Karpas-422 (cell line): ENCODE measurements at regions not wholly inside any gene's neighbourhood (a gene's known extent, or its start where the extent isn't known, plus 50 kb on each side); places are given as distances from the start of the nearest gene placed in this dataset.

Source experiments
- DNase-seq: peaks from one replicate; pipeline ENCODE4 v3.0.0-alpha.2; 2015
- H2AFZ ChIP-seq: fragments of 200-600 bp; sonication (generic); 2 replicates; pipeline ENCODE4 v1.6.1; 2014; ENCODE audit warnings: antibody characterized with exemption, low read length, mixed read lengths
- H3K27ac ChIP-seq: fragments of 200-600 bp; sonication (generic); 2 replicates; pipeline ENCODE4 v1.5.1; 2014; ENCODE audit warnings: mild to moderate bottlenecking, low read length, moderate library complexity
- H3K27me3 ChIP-seq: fragments of 200-600 bp; sonication (generic); 2 replicates; pipeline ENCODE4 v1.6.1; 2014; ENCODE audit warnings: low read length, mixed read lengths
- H3K36me3 ChIP-seq: fragments of 200-600 bp; sonication (generic); 2 replicates; pipeline ENCODE4 v1.6.1; 2014; ENCODE audit warnings: low read length, mixed read lengths; ENCODE audit not compliant: insufficient read depth
- H3K4me1 ChIP-seq: fragments of 200-600 bp; sonication (generic); 2 replicates; pipeline ENCODE4 v1.6.1; 2014; ENCODE audit warnings: mild to moderate bottlenecking, low read length, mixed read lengths
- H3K4me2 ChIP-seq: fragments of 200-600 bp; sonication (generic); 2 replicates; pipeline ENCODE4 v1.6.1; 2014; ENCODE audit warnings: low read length, low read depth, mild to moderate bottlenecking; ENCODE audit not compliant: poor library complexity, severe bottlenecking
- H3K4me3 ChIP-seq: fragments of 200-600 bp; sonication (generic); 2 replicates; pipeline ENCODE4 v1.5.1; 2014; ENCODE audit warnings: mild to moderate bottlenecking, antibody characterized with exemption, low read length, mixed read lengths
- H3K79me2 ChIP-seq: fragments of 200-600 bp; sonication (generic); 2 replicates; pipeline ENCODE4 v1.6.1; 2014; ENCODE audit warnings: mild to moderate bottlenecking, low read length, mixed read lengths
- H3K9ac ChIP-seq: fragments of 200-600 bp; sonication (generic); 2 replicates; pipeline ENCODE4 v1.6.0; 2014; ENCODE audit warnings: low read length
- H3K9me2 ChIP-seq: fragments of 200-600 bp; sonication (generic), shearing (Covaris generic); replicated peaks from 2 replicates; pipeline ENCODE4 v1.6.0; 2014; ENCODE audit warnings: mild to moderate bottlenecking, low read length, moderate library complexity; ENCODE audit not compliant: insufficient read depth
- H3K9me3 ChIP-seq: fragments of 300-700, 200-600 bp; sonication (generic); 2 replicates; pipeline ENCODE4 v1.6.1; 2014; ENCODE audit warnings: low read length, mixed read lengths
- H4K20me1 ChIP-seq: fragments of 200-600 bp; sonication (generic); 2 replicates; pipeline ENCODE4 v1.6.1; 2014; ENCODE audit warnings: mild to moderate bottlenecking, antibody characterized with exemption, low read length, low read depth; ENCODE audit not compliant: insufficient read depth

DNA sequence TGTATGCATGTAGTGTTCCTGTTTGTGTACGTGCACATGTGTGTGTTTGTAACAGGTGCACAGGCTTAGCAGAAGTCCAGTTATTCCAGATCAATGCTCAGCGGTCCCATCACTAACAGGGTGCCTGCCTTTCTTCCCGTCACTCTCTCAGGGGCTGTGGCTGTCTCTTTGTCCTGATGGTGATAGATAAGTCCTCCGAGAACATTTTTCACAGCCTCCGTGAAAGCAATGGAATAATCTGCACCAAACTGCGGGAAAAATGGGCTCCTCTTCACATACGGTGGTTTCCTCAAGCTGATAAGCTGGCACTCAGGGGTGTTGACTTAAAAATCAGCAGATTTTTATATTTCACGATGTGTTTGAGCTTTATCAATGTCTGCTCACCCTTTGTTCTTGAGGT, 342.3 kb downstream of the TMEM114 start:
- Histone ChIP-seq H3K9ac (no peak overlapping the region), H3K9me3 (peaks cover 3% of the 10 kb centered on the region), H2AFZ (no peak overlapping the region), H3K4me3 (no peak overlapping the region), H3K9me2 (no peaks in the 10 kb centered on the region), H3K4me1 (no peaks in the 10 kb centered on the region), H3K27ac (no peak overlapping the region), H3K36me3 (no peaks in the 10 kb centered on the region), H3K4me2 (no peak overlapping the region), H3K27me3 (no peaks in the 10 kb centered on the region), H4K20me1 (no peaks in the 10 kb centered on the region), H3K79me2 (no peaks in the 10 kb centered on the region)
- no peak for DNase-seq

DNA sequence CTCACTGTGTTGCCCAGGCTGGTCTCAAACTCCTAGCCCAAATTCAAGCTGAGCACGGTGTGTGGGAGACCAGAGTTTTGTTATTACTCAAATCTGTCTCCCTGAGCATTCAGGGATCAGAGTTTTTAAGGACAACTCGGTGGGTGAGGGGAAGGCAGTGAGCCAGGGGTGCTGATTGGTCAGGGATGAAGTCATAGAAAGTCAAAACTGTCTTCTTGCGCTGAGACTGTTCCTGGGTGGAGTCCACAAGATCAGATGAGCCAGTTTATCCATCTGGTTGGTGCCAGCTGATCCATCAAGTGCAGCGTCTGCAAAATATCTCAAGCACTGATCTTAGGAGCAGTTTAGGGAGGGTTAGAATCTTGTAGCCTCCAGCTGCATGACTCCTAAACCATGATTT, 346.3 kb downstream of the TMEM114 start:
- H3K9me3 ChIP-seq: peaks cover 3% of the 10 kb centered on the region
- H3K27me3 ChIP-seq: no peaks in the 10 kb centered on the region
- H3K4me1 ChIP-seq: no peaks in the 10 kb centered on the region
- no peak overlapping the region for H2AFZ ChIP-seq
- H3K4me2 ChIP-seq: no peak overlapping the region
- no peaks in the 10 kb centered on the region for H3K79me2 ChIP-seq
- no peaks in the 10 kb centered on the region for H3K36me3 ChIP-seq
- DNase-seq: no peak
- H3K9me2 ChIP-seq: no peaks in the 10 kb centered on the region
- H4K20me1 ChIP-seq: no peaks in the 10 kb centered on the region
- H3K9ac ChIP-seq: no peak overlapping the region
- no peak overlapping the region for H3K27ac ChIP-seq
- H3K4me3 ChIP-seq: no peak overlapping the region

DNA sequence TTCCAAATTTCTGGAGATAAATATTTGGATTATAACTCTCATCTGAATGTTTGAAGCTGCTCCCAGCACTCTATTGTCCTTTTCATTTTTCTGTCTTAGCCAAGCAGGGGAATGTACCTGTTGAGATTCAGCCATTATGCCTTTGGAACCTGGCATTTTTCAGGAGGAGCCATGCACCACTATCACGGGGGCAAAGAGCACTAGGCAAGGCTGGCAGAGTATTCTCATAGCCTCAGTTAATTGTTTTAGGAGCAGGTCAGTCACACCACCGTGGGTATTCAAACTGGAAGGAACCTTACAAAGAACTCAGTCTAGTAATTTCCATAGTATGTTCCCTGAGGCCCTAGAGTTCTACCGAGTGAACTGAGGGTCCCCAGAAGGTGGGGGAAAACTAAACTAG, 348.9 kb downstream of the TMEM114 start:
- Histone ChIP-seq H3K9me3 (peaks cover 3% of the 10 kb centered on the region), H3K4me3 (no peak overlapping the region), H4K20me1 (no peaks in the 10 kb centered on the region), H3K79me2 (no peaks in the 10 kb centered on the region), H3K27ac (no peak overlapping the region), H3K9me2 (no peaks in the 10 kb centered on the region), H3K4me1 (no peaks in the 10 kb centered on the region), H3K27me3 (no peaks in the 10 kb centered on the region), H2AFZ (no peak overlapping the region), H3K9ac (no peak overlapping the region), H3K4me2 (no peak overlapping the region), H3K36me3 (no peaks in the 10 kb centered on the region)
- no peak for DNase-seq

GRCh38 chr16:8239443-8239842, 350.9 kb downstream of the TMEM114 start:
- H2AFZ ChIP-seq: no peak overlapping the region
- H3K36me3 ChIP-seq: no peaks in the 10 kb centered on the region
- no peak overlapping the region for H3K4me3 ChIP-seq
- DNase-seq: no peak
- H3K27ac ChIP-seq: no peak overlapping the region
- H3K4me1 ChIP-seq: no peaks in the 10 kb centered on the region
- H3K4me2 ChIP-seq: no peak overlapping the region
- H3K79me2 ChIP-seq: no peaks in the 10 kb centered on the region
- no peaks in the 10 kb centered on the region for H4K20me1 ChIP-seq
- no peaks in the 10 kb centered on the region for H3K9me3 ChIP-seq
- H3K27me3 ChIP-seq: no peaks in the 10 kb centered on the region
- no peaks in the 10 kb centered on the region for H3K9me2 ChIP-seq
- no peak overlapping the region for H3K9ac ChIP-seq

GRCh38 chr16:8237452-8237851, 352.9 kb downstream of the TMEM114 start:
- Histone ChIP-seq H3K36me3 (no peaks in the 10 kb centered on the region), H2AFZ (no peak overlapping the region), H3K9ac (no peak overlapping the region), H3K79me2 (no peaks in the 10 kb centered on the region), H4K20me1 (no peaks in the 10 kb centered on the region), H3K4me2 (no peak overlapping the region), H3K9me2 (no peaks in the 10 kb centered on the region), H3K27ac (no peak overlapping the region), H3K4me3 (no peak overlapping the region), H3K27me3 (no peaks in the 10 kb centered on the region), H3K4me1 (no peaks in the 10 kb centered on the region), H3K9me3 (no peaks in the 10 kb centered on the region)
- DNase-seq: no peak

GRCh38 chr16:8236816-8237215, 353.5 kb downstream of the TMEM114 start:
- Histone ChIP-seq H3K27ac (no peak overlapping the region), H3K79me2 (no peaks in the 10 kb centered on the region), H3K27me3 (no peaks in the 10 kb centered on the region)

GRCh38 chr16:8230497-8230896, 359.8 kb downstream of the TMEM114 start:
- H3K4me2 ChIP-seq: no peak overlapping the region
- no peak for DNase-seq

More at GRCh38 chr16:8236816-8237215, 353.5 kb downstream of the TMEM114 start:
- Histone ChIP-seq H4K20me1 (no peaks in the 10 kb centered on the region), H3K9me2 (no peaks in the 10 kb centered on the region), H3K9me3 (no peaks in the 10 kb centered on the region), H3K4me3 (no peak overlapping the region), H2AFZ (no peak overlapping the region), H3K36me3 (no peaks in the 10 kb centered on the region), H3K9ac (no peak overlapping the region), H3K4me2 (no peak overlapping the region), H3K4me1 (no peaks in the 10 kb centered on the region)
- DNase-seq: no peak

DNA sequence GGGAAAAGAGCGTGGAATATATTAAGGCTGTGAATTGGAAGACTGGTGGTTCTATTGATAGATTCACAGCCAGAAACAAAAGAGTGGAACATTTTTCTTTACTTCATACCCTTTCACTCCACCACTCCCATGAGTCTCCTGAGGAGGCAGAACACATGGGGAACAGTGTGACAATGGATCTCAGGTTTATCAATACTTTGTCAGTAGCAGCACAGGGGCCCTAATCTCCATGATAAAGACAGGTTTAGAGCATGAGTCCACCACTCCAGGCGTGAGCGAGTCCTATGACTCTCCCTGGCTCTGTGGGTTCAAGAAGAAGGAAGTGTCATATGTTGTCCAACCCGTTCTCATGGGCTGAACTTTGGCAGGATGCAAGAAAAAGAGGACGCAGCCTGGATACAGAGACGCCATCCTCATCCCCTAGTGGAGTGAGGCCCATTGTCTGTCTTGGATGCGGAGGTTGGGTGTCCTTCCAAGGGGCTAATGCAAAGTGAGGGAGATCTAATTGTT, 361.2 kb downstream of the TMEM114 start:
- no peak overlapping the region for H2AFZ ChIP-seq
- no peak overlapping the region for H3K9ac ChIP-seq
- H3K4me1 ChIP-seq: no peaks in the 10 kb centered on the region
- no peak overlapping the region for H3K27ac ChIP-seq
- DNase-seq: no peak
- no peaks in the 10 kb centered on the region; the same call in 1 of the 2 replicates for H3K9me3 ChIP-seq
- H3K4me3 ChIP-seq: no peak overlapping the region
- H3K36me3 ChIP-seq: no peaks in the 10 kb centered on the region
- H3K4me2 ChIP-seq: no peak overlapping the region
- H3K79me2 ChIP-seq: no peaks in the 10 kb centered on the region
- no peaks in the 10 kb centered on the region for H3K9me2 ChIP-seq
- H3K27me3 ChIP-seq: no peaks in the 10 kb centered on the region
- no peaks in the 10 kb centered on the region for H4K20me1 ChIP-seq

More at GRCh38 chr16:8230497-8230896, 359.8 kb downstream of the TMEM114 start:
- Histone ChIP-seq H3K27ac (no peak overlapping the region), H3K4me1 (no peaks in the 10 kb centered on the region), H3K4me3 (no peak overlapping the region), H3K36me3 (no peaks in the 10 kb centered on the region), H2AFZ (no peak overlapping the region), H3K9ac (no peak overlapping the region), H3K79me2 (no peaks in the 10 kb centered on the region), H3K27me3 (no peaks in the 10 kb centered on the region), H4K20me1 (no peaks in the 10 kb centered on the region), H3K9me2 (no peaks in the 10 kb centered on the region), H3K9me3 (no peaks in the 10 kb centered on the region; the same call in 1 of the 2 replicates)

GRCh38 chr16:8217201-8217600, 373.1 kb downstream of the TMEM114 start:
- Histone ChIP-seq H3K4me3 (no peak overlapping the region), H3K4me2 (no peak overlapping the region), H3K9me2 (no peaks in the 10 kb centered on the region), H4K20me1 (no peaks in the 10 kb centered on the region), H3K9ac (no peak overlapping the region), H3K36me3 (no peaks in the 10 kb centered on the region), H3K4me1 (no peaks in the 10 kb centered on the region), H3K27me3 (no peaks in the 10 kb centered on the region), H3K9me3 (no peaks in the 10 kb centered on the region), H3K79me2 (no peaks in the 10 kb centered on the region), H3K27ac (no peak overlapping the region), H2AFZ (no peak overlapping the region)
- DNase-seq: no peak
